HAP-1 (cell line): ENCODE measurements at regions not wholly inside any gene's neighbourhood (a gene's known extent, or its start where the extent isn't known, plus 50 kb on each side); places are given as distances from the start of the nearest gene placed in this dataset.
A peak's percentile ranks its signal among the peaks of the same experiment; 100 is the strongest.

Experiments
- DNase-seq, 2 experiments: peaks; one replicate each; pipeline ENCODE4 v3.0.0-alpha.2; 2016 to 2020; ENCODE audit warnings: low spot score in 2 of 2
- H3K27me3 ChIP-seq: fragments of 250-450 bp; sonication (Bioruptor Pico); 2 replicates; pipeline ENCODE4 v1.5.1; 2020; ENCODE audit warnings: low read depth, mild to moderate bottlenecking, moderate library complexity
- H3K36me3 ChIP-seq: fragments of 250-450 bp; sonication (Bioruptor Pico); replicated peaks from 2 replicates; pipeline ENCODE4 v1.5.1; 2020; ENCODE audit warnings: mild to moderate bottlenecking
- H3K4me1 ChIP-seq: fragments of 250-450 bp; sonication (Bioruptor Pico); 2 replicates; pipeline ENCODE4 v1.5.1; 2020; ENCODE audit warnings: mild to moderate bottlenecking
- H3K4me3 ChIP-seq: fragments of 250-450 bp; sonication (Bioruptor Pico); 2 replicates; pipeline ENCODE4 v1.5.1; 2020; ENCODE audit warnings: mild to moderate bottlenecking, moderate library complexity
- H3K9me3 ChIP-seq: fragments of 250-450 bp; sonication (Bioruptor Pico); 2 replicates; pipeline ENCODE4 v1.5.1; 2020; ENCODE audit warnings: mild to moderate bottlenecking, moderate library complexity
- in situ Hi-C: fragments of 300-500 bp; cut with MboI; formaldehyde crosslinking; loops from 3 replicates; pipeline ENCODE4 v1.14.3; 2020; ENCODE audit warnings: low sequenced_read_pairs, inconsistent platforms, mixed read lengths

- no peak overlapping the region for H3K4me3 ChIP-seq
- H3K27me3 ChIP-seq = no peaks in the 10 kb centered on the region
- no peaks in the 10 kb centered on the region for H3K36me3 ChIP-seq
- DNase-seq = no peak
- H3K4me1 ChIP-seq = no peaks in the 10 kb centered on the region
- no peaks in the 10 kb centered on the region for H3K9me3 ChIP-seq
- in situ Hi-C loops = no loop called here
Measured at GRCh38 chr2:236400046-236400574, 135.9 kb upstream of the ASB18 start.

GRCh38 chr2:236400594-236401360, 136.6 kb upstream of the ASB18 start:
- no peak for DNase-seq
- no peaks in the 10 kb centered on the region for H3K27me3 ChIP-seq
- in situ Hi-C loops = no loop called here
- H3K4me1 ChIP-seq = no peaks in the 10 kb centered on the region
- no peaks in the 10 kb centered on the region for H3K9me3 ChIP-seq
- H3K4me3 ChIP-seq = no peak overlapping the region
- no peaks in the 10 kb centered on the region for H3K36me3 ChIP-seq

GRCh38 chr2:236402033-236402790, 138.0 kb upstream of the ASB18 start:
- in situ Hi-C loops = no loop called here
- Histone ChIP-seq H3K36me3 (no peaks in the 10 kb centered on the region), H3K4me3 (no peak overlapping the region), H3K9me3 (no peaks in the 10 kb centered on the region), H3K27me3 (no peaks in the 10 kb centered on the region), H3K4me1 (no peaks in the 10 kb centered on the region)
- no peak for DNase-seq

GRCh38 chr2:236403125-236403524, 138.9 kb upstream of the ASB18 start:
- no peak for DNase-seq
- no peaks in the 10 kb centered on the region for H3K27me3 ChIP-seq
- no peak overlapping the region for H3K4me3 ChIP-seq
- no peaks in the 10 kb centered on the region for H3K9me3 ChIP-seq
- in situ Hi-C loops = no loop called here
- H3K4me1 ChIP-seq = no peaks in the 10 kb centered on the region
- no peaks in the 10 kb centered on the region for H3K36me3 ChIP-seq

GRCh38 chr2:236403811-236404210, 139.6 kb upstream of the ASB18 start:
- Histone ChIP-seq H3K36me3 (no peaks in the 10 kb centered on the region), H3K9me3 (no peaks in the 10 kb centered on the region), H3K27me3 (no peaks in the 10 kb centered on the region), H3K4me1 (no peaks in the 10 kb centered on the region), H3K4me3 (no peak overlapping the region)
- DNase-seq = no peak
- in situ Hi-C loops = no loop called here

- Histone ChIP-seq H3K27me3 (no peaks in the 10 kb centered on the region), H3K4me1 (no peaks in the 10 kb centered on the region), H3K4me3 (no peak overlapping the region), H3K9me3 (no peaks in the 10 kb centered on the region), H3K36me3 (no peaks in the 10 kb centered on the region)
- in situ Hi-C loops = no loop called here
- no peak for DNase-seq
Measured at GRCh38 chr2:236404346-236404745, 140.1 kb upstream of the ASB18 start.

- H3K36me3 ChIP-seq = no peaks in the 10 kb centered on the region
- no peaks in the 10 kb centered on the region for H3K4me1 ChIP-seq
- H3K9me3 ChIP-seq = no peaks in the 10 kb centered on the region
- H3K4me3 ChIP-seq = no peak overlapping the region
- H3K27me3 ChIP-seq = no peaks in the 10 kb centered on the region
- no peak for DNase-seq
- in situ Hi-C loops = no loop called here
Measured at GRCh38 chr2:236405357-236405756, 141.2 kb upstream of the ASB18 start.

GRCh38 chr2:236408090-236408489, 143.9 kb upstream of the ASB18 start:
- no peak overlapping the region for H3K4me3 ChIP-seq
- no peaks in the 10 kb centered on the region for H3K9me3 ChIP-seq
- H3K4me1 ChIP-seq = no peaks in the 10 kb centered on the region
- no peak for DNase-seq
- H3K27me3 ChIP-seq = no peaks in the 10 kb centered on the region
- in situ Hi-C loops = no loop called here
- no peaks in the 10 kb centered on the region for H3K36me3 ChIP-seq

GRCh38 chr2:236408786-236409185, 144.6 kb upstream of the ASB18 start:
- 0 out of 2 replicates have a peak, but pooled peaks cover 2% of the 10 kb centered on the region for H3K27me3 ChIP-seq
- H3K4me3 ChIP-seq = no peak overlapping the region
- no peaks in the 10 kb centered on the region for H3K9me3 ChIP-seq
- in situ Hi-C loops = no loop called here
- H3K4me1 ChIP-seq = no peaks in the 10 kb centered on the region
- H3K36me3 ChIP-seq = no peaks in the 10 kb centered on the region
- DNase-seq = no peak

- H3K27me3 ChIP-seq = 0 out of 2 replicates have a peak, but pooled peaks cover 2% of the 10 kb centered on the region
- no peaks in the 10 kb centered on the region for H3K36me3 ChIP-seq
- H3K9me3 ChIP-seq = no peaks in the 10 kb centered on the region
- no peaks in the 10 kb centered on the region for H3K4me1 ChIP-seq
- in situ Hi-C loops = no loop called here
- DNase-seq = no peak
- no peak overlapping the region for H3K4me3 ChIP-seq
Measured at GRCh38 chr2:236415684-236416444, 151.7 kb upstream of the ASB18 start.

GRCh38 chr2:236417150-236417549, 152.5 kb upstream of the ACKR3 start:
- H3K36me3 ChIP-seq = no peaks in the 10 kb centered on the region
- 0 out of 2 replicates have a peak, but pooled peaks cover 2% of the 10 kb centered on the region for H3K27me3 ChIP-seq
- no peak overlapping the region for H3K4me3 ChIP-seq
- no peaks in the 10 kb centered on the region for H3K9me3 ChIP-seq
- in situ Hi-C loops = no loop called here
- no peaks in the 10 kb centered on the region for H3K4me1 ChIP-seq
- no peak for DNase-seq

GRCh38 chr2:236430584-236430983, 139.0 kb upstream of the ACKR3 start:
- Histone ChIP-seq H3K36me3 (no peaks in the 10 kb centered on the region), H3K27me3 (no peaks in the 10 kb centered on the region), H3K4me3 (no peak overlapping the region), H3K9me3 (no peaks in the 10 kb centered on the region), H3K4me1 (no peaks in the 10 kb centered on the region)
- in situ Hi-C loops = no loop called here
- DNase-seq = no peak

GRCh38 chr2:236434593-236434992, 135.0 kb upstream of the ACKR3 start:
- peak; percentile 31 to 51 for DNase-seq
- H3K9me3 ChIP-seq = no peaks in the 10 kb centered on the region
- no peaks in the 10 kb centered on the region for H3K4me1 ChIP-seq
- no peaks in the 10 kb centered on the region for H3K36me3 ChIP-seq
- no peak overlapping the region for H3K4me3 ChIP-seq
- in situ Hi-C loops = no loop called here
- no peaks in the 10 kb centered on the region for H3K27me3 ChIP-seq
